A673 (cell line): ENCODE measurements at regions not wholly inside any gene's neighbourhood (a gene's known extent, or its start where the extent isn't known, plus 50 kb on each side); places are given as distances from the start of the nearest gene placed in this dataset.

ENCODE experiments used
- BruUV-seq: library from RNA; stranded (reverse); fragments of 400-500 nt; replicated peaks from 2 replicates; lab custom pipeline; 2021; lab: Mats Ljungman, UMichigan
- CTCF ChIA-PET: fragments of 300-600 bp; sonication (Branson Sonifier 250); formaldehyde crosslinking; loops from one replicate; lab custom pipeline; 2022; ENCODE audit warnings: antibody characterized with exemption; lab: Charles Lee
- POLR2A ChIA-PET: fragments of 300-600 bp; sonication (Branson Sonifier 250); formaldehyde crosslinking; loops from one replicate; lab custom pipeline; 2022; ENCODE audit warnings: antibody characterized with exemption; ENCODE audit not compliant: low non-redundant PET; lab: Charles Lee
- DNase-seq: peaks from one replicate; pipeline ENCODE4 v3.0.0-alpha.2; 2015; ENCODE audit warnings: low spot score
- H3K27ac ChIP-seq: fragments of 200-600 bp; sonication (generic); 2 replicates; pipeline ENCODE4 v1.5.1; 2016; ENCODE audit warnings: mixed run types, low read depth, mild to moderate bottlenecking, mixed read lengths, antibody characterized with exemption, low read length; ENCODE audit not compliant: poor library complexity, severe bottlenecking
- H3K27me3 ChIP-seq: fragments of 200-600 bp; sonication (generic); replicated peaks from 2 replicates; pipeline ENCODE4 v1.6.1; 2017; ENCODE audit warnings: mixed run types, low read depth, mild to moderate bottlenecking, mixed read lengths, antibody characterized with exemption, low read length; ENCODE audit not compliant: insufficient read depth, poor library complexity
- H3K36me3 ChIP-seq: fragments of 200-600 bp; sonication (generic); 2 replicates; pipeline ENCODE4 v1.6.1; 2016; ENCODE audit warnings: mixed run types, mild to moderate bottlenecking, mixed read lengths, antibody characterized with exemption, low read length; ENCODE audit not compliant: insufficient read depth, poor library complexity, severe bottlenecking
- H3K4me1 ChIP-seq: fragments of 200-600 bp; sonication (generic); 2 replicates; pipeline ENCODE4 v1.6.1; 2017; ENCODE audit warnings: mixed run types, mild to moderate bottlenecking, mixed read lengths, antibody characterized with exemption, low read length; ENCODE audit not compliant: insufficient read depth, poor library complexity, severe bottlenecking
- H3K4me3 ChIP-seq: fragments of 200-600 bp; sonication (generic); 2 replicates; pipeline ENCODE4 v1.5.1; 2016; ENCODE audit warnings: low read depth, mixed run types, mild to moderate bottlenecking, mixed read lengths, low read length; ENCODE audit not compliant: poor library complexity, severe bottlenecking
- H3K9me3 ChIP-seq: fragments of 200-600 bp; sonication (generic); 2 replicates; pipeline ENCODE4 v1.6.1; 2016; ENCODE audit warnings: mixed run types, low read depth, mild to moderate bottlenecking, mixed read lengths, antibody characterized with exemption, low read length; ENCODE audit not compliant: poor library complexity, severe bottlenecking
- CTCF ChIP-seq: fragments of 300-800, 200-600 bp; sonication (generic); conservative IDR thresholded peaks from 2 replicates; pipeline ENCODE4 v1.5.1; 2017; ENCODE audit warnings: low read depth, mild to moderate bottlenecking, antibody characterized with exemption, low read length, moderate library complexity, mixed read lengths
- EZH2 ChIP-seq: fragments of 200-600 bp; sonication (generic); IDR thresholded peaks from 2 replicates; pipeline ENCODE4 v1.6.1; 2017; ENCODE audit warnings: borderline replicate concordance, low read depth, mild to moderate bottlenecking, mixed read lengths, antibody characterized with exemption, low read length; ENCODE audit not compliant: poor library complexity, severe bottlenecking
- intact Hi-C: fragments of 100-400 bp; cut with micrococcal nuclease; formaldehyde crosslinking; loops from one replicate; pipeline ENCODE4 v1.10.0; 2022; ENCODE audit not compliant: unreplicated experiment

DNA sequence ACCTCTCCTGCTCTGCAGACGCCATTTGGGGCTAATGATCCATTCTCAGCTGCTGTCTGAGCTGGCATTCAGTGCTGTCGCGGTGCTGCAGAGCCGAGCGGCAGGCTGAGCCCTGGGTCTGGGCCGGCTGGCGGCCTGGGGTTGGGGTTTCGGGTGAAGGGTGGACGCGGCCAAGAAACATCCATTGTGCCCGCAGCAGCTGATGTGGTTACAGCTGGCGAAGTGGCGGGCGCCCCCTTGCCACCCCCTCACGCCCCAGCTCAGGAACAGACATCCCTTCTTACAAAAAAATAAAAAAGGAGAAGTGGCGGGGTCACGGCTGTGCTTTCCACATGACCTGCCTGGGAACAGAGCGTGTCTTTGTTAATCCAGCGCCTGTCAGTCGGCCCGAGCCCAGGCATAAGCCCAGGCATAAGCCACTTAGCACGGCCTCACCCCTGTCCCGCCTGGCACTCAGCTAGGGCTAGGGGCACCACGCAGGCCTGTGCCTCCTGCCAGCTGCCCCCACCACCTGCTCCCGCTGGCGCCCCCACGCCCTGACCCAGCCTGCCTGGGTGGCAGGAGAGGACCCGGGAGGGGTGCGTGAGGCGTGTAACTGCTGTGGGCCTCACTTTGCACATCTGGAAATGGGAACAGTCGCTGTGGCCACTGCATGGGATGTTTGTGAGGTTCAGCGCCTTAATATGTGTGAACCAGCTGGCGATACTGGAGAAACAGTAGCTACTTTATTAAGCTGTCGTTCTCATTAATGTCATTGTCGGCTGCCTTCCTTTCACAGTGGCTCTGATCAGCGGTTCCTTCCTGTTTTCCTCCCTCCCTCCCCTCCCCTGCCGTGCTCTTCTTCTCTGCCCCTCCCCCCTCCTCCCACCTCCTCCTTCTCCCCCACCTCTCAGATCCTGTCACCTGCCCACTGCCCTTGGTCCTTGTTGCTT, 197.7 kb upstream of the CIBAR2 start:
- ChIA-PET CTCF (no interaction called here), POLR2A (no interaction called here)
- peak; percentile 68 for DNase-seq
- no peak for TF ChIP-seq CTCF
- TF ChIP-seq EZH2 = no peak
- Histone ChIP-seq H3K4me1 (peaks cover 58% of the 10 kb centered on the region), H3K36me3 (no peaks in the 10 kb centered on the region), H3K27me3 (no peaks in the 10 kb centered on the region), H3K9me3 (no peaks in the 10 kb centered on the region), H3K4me3 (no peak overlapping the region), H3K27ac (peak overlapping the region; percentile 64)
- intact Hi-C loops = no loop called here
- no TSS peak for BruUV-seq

DNA sequence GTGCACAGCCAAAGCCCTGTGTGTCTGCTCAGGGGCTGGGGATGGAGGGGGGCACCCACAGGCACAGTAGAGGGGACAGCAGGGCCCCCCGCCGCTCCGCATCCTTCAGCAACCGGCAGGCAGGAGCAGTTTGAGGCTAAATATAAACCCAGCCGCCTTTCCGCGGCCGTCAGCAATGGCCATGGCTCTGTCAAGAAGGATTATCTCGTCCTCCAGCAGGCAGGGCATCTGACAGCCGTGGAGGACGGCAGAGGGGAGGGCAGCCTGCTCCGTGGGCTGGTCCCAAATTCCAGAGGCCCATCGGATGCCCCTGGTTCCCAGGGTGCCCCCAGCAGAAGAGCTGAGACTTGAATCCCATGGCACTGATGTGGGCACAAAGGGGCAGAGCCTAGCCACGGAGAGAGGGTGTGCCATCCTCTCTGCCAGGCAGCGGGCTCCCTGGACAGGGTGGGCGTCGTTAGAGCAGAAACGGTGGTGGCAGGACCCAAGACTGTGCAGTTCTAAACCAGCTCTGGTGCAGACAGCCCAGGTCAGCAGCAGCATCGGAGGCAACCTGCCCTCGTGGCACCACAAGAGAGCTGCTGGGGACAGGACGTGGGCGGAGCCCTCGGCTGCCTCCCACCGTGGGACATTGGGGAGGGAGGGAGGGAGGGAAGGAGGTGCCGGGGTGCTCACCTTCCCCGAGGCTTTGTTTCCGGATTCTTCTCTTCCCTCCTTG, 198.8 kb upstream of the CIBAR2 start:
- ChIA-PET POLR2A (no interaction called here), CTCF (no interaction called here)
- no TSS peak for BruUV-seq
- Histone ChIP-seq H3K27ac (peak overlapping the region; percentile 42), H3K4me3 (no peak overlapping the region), H3K36me3 (no peaks in the 10 kb centered on the region), H3K9me3 (no peaks in the 10 kb centered on the region), H3K4me1 (peaks cover 58% of the 10 kb centered on the region), H3K27me3 (no peaks in the 10 kb centered on the region)
- TF ChIP-seq CTCF (no peak), EZH2 (no peak)
- DNase-seq = no peak
- intact Hi-C loops = no loop called here

- ChIA-PET CTCF (no interaction called here), POLR2A (no interaction called here)
- H3K27ac ChIP-seq = no peak overlapping the region
- H3K36me3 ChIP-seq = no peaks in the 10 kb centered on the region
- intact Hi-C loops = no loop called here
- TF ChIP-seq CTCF (no peak), EZH2 (no peak)
- peaks cover 58% of the 10 kb centered on the region for H3K4me1 ChIP-seq
- H3K4me3 ChIP-seq = no peak overlapping the region
- DNase-seq = no peak
- H3K27me3 ChIP-seq = no peaks in the 10 kb centered on the region
- no TSS peak for BruUV-seq
- H3K9me3 ChIP-seq = no peaks in the 10 kb centered on the region
Measured at GRCh38 chr16:85311741-85312140, 199.5 kb upstream of the CIBAR2 start.
